GM18873 (cell line): ENCODE measurements at regions not wholly inside any gene's neighbourhood (a gene's known extent, or its start where the extent isn't known, plus 50 kb on each side); places are given as distances from the start of the nearest gene placed in this dataset.

Source experiments
- ATAC-seq: cut with Tn5 transposase; IDR thresholded peaks from one replicate; pipeline ENCODE4 v1.9.1; 2021; ENCODE audit warnings: mild to moderate bottlenecking, moderate library complexity, moderate number of reproducible peaks; ENCODE audit not compliant: unreplicated experiment, low FRiP score

- no peak for ATAC-seq
Measured at GRCh38 chr6:113347436-113347835, 509.7 kb upstream of the MARCKS start.

GRCh38 chr6:113350461-113350860, 506.7 kb upstream of the MARCKS start:
- ATAC-seq = no peak

DNA sequence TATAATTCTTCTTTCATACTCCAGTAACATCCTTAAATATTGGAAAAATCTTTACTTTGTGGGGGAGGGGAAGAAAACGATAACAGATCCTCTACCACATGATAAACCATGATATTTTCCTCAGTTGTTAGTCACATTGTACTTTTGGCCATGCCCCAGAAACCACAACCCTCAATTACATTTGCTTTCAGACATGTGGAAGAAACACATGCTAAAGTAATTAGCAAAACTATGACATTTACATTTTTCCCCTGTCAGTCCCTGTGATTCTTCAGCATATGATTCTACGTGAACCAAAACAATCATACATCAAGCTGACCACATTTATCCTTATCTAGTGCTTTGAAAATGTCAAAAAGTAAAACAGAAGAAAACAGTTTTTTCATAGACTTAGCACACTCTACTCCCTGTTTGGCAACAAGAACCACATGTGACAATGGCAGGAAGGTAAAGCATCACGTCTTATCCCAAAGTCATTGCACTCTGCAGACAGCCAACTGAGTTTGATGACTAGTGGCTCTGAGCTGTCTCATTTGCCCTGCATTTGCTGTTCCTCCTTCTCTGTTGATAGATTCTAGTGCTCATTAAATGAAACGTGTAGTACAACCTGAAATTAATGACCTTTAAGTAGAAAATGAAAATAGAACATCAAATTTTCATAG, 505.8 kb upstream of the MARCKS start:
- ATAC-seq = no peak

GRCh38 chr6:113352029-113352801, 504.9 kb upstream of the MARCKS start:
- no peak for ATAC-seq

DNA sequence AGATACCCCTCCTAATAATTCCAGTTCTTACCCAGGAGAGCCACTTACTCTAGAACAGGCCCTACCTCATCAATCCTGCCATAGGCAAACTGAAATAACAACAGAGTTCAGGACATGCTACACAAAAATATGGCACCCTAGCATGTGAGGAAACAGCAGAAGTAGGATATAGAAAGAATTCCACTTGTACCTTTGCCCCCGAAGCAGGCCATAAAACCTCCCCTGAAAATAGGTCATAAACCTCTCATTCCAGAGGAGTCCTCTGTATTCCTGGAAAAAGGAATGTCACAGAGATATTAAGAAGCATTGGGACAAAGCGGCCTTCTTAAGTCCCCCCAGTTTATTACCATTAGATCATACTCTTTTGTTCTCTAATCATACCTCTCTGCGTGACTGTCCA, 504.3 kb upstream of the MARCKS start:
- ATAC-seq = no peak

DNA sequence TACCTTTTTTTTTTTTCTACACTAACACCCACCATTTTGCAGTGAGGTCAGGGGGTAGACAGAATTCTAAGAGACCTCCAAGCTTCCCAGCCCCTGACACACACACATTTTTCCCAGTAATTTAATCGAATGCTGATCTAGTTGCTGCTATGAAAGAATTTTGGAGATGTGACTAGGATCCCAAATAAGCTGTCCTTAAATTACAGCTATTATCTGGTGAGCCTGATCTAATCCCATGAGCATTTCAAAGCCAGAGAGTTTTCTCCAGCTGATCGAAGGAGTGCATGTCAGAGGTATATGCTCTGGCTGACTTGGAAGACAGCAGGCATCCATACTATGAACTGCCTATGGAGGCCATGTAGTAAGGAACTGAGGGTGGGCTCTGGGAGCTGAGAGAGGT, 503.8 kb upstream of the MARCKS start:
- no peak for ATAC-seq

- no peak for ATAC-seq
Measured at GRCh38 chr6:113354204-113354895, 502.8 kb upstream of the MARCKS start.

DNA sequence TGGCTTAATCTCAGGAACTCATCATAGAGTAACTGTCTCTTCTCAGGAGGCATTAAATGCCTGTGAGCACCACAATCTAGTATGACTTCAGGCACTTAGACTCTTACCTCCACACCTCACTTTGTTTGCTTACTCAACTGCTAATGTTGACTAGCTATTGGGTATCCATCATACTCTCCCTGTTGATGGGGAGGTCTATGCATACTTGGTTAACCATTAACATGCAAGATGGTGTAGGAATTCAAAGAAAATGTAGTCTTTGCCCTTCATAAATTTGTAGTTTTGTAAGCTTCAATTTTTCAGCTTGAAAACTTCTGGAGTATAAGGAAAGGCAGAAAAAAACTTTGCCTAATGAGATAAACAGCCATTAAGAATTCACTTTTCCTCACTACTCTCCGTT, 501.0 kb upstream of the MARCKS start:
- ATAC-seq = no peak

GRCh38 chr6:113357041-113357440, 500.1 kb upstream of the MARCKS start:
- no peak for ATAC-seq

- no peak for ATAC-seq
Measured at GRCh38 chr6:113358063-113358583, 499.0 kb upstream of the MARCKS start.

DNA sequence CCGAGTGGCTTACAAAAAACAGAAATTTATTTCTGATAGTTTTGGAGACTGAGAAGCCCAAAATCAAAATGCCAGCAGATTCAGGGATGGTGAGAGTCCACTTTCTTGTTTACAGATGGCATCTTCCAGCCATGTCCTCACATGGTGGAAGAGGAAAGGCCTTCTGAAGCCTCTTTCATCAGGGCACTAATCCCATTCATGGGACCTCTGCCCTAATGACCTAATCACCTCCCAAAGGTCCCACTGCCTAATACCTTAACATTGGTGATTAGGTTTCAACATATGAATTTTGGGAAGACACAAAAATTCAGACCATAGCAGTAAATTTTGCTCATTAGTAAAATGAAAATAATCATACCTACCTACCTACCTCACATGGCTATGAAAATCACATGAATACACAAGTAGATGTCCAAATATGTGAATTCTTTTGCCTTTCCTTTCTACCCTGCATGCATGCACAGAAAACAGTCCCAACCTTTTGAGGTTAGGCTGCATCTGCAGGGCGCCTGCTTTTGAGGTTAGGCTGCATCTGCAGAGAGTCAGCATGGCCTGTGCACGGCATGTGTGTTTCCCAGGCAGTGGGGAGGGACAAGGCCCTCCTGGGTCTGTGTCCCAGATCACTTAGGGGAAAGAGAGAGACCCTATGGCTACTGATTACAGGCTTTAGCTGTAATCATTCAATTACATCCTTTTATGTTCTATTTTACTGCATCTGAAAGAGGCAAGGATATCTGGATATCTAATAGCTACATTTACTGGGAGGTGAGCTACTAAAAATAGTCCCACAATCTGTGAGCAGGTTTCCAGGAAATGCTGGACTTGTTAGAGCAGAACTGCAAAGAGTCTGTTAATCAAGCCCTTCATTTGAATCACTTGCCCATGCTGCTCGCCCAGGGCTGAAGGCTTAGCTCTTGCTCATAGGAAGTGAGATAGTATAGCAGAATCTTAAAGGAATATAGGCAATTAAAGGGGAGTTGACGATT, 497.7 kb upstream of the MARCKS start:
- no peak for ATAC-seq

DNA sequence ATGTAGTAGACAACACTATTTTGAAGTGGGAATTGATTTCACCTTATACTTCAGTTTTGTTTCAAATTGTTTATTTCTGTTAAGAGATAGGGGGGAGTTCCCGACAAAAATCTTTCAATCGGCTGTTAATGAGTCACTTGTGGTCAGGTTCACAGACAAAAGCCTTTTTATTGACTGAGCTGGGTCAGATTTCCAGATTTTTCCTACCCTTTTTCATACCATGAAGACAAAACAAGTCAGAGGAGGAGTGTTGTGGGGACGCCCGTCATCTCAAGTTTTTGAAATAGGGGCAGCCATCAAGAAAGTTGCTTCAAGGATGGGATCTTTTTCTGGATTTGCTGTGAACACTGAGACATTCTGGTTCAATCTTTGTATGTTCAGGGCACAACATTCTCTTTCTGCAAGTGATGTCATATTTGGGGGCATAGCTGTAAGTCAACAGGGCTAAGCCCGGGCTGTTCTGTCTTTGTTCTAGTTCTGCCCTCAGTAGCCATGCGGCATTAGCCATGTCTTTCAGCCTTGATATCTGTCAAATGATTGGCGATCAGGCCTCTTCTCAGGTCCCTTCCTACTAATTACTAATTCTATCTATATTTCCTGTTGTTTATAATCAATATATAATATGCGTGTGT, 496.0 kb upstream of the MARCKS start:
- ATAC-seq = no peak

DNA sequence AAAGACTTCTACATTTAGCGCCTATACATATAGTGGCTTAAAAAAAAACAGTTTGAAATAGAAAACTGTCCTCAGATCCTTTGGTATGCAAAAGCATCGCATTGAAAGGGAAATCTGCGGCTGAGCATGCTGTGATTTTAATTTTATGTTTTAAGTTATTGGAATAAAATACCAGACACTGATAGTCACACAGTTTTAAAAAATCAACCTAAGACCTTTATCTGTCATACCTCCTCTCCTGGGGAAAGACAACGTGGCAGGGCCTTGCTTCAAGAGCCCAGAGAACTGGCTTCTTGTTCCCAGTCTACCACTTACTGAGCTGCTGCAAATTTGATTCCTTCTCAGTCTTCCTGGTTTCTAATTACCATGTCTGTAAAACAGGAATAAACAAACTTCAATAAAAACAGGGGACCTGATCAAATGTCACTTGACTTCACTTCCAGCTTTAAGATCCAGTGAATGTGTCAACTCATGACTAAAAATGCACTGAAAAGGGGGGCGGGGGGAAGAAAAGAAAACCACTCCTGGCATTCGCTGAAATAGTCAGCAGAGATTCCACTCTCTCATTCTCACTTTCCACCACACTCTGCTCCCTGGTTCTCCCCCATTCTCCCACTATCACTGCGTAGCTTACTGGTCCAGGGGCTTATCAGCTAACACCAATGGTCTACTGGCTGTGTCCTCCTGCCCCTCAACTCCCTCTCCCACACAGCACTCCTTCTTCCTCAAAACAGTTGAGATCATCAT, 494.7 kb upstream of the MARCKS start:
- ATAC-seq = no peak

GRCh38 chr6:113363048-113363798, 493.9 kb upstream of the MARCKS start:
- no peak for ATAC-seq

DNA sequence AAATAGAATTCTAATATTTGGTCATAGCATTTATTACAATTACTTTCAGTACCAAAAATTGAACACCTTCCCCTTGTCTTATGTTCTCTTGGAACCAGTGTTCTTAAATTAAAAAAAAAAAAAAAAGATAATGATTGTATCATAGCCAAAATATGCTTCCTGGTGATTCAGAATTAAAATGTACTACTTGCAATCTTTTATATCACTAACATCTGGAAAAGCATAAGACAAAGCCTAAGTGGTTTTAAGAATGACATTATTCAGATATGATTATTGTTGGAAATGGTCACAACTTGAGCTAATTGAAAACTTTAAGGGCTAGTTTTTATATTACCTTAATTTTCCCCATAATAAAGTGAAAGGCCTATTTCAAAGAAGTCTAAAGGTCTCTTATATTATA, 493.3 kb upstream of the MARCKS start:
- ATAC-seq = no peak

- no peak for ATAC-seq
Measured at GRCh38 chr6:113364766-113365165, 492.4 kb upstream of the MARCKS start.

- ATAC-seq = no peak
Measured at GRCh38 chr6:113365191-113365590, 492.0 kb upstream of the MARCKS start.

DNA sequence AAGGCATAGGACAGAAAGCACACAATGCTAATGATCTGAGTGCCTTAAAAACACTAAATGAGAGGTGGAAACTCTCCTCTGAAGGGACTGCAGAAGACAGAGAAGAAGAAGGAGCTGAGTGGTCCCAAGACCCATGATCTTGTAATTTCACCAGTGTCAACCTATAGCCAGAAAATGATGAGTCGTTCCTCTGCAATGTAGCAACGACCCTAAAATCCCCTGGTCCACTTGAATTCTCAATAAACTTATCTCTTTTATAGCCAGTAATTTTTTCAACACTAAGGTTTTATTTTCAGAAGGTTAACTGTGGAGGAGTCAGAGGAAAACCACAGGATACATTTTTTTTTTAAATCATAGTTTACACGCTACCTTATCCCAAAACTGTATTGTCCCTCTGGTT, 490.6 kb upstream of the MARCKS start:
- no peak for ATAC-seq
